ENCODE measurements at regions not wholly inside any gene's neighbourhood (a gene's known extent, or its start where the extent isn't known, plus 50 kb on each side); places are given as distances from the start of the nearest gene placed in this dataset.
A peak's percentile ranks its signal among the peaks of the same experiment; 100 is the strongest.

DNA sequence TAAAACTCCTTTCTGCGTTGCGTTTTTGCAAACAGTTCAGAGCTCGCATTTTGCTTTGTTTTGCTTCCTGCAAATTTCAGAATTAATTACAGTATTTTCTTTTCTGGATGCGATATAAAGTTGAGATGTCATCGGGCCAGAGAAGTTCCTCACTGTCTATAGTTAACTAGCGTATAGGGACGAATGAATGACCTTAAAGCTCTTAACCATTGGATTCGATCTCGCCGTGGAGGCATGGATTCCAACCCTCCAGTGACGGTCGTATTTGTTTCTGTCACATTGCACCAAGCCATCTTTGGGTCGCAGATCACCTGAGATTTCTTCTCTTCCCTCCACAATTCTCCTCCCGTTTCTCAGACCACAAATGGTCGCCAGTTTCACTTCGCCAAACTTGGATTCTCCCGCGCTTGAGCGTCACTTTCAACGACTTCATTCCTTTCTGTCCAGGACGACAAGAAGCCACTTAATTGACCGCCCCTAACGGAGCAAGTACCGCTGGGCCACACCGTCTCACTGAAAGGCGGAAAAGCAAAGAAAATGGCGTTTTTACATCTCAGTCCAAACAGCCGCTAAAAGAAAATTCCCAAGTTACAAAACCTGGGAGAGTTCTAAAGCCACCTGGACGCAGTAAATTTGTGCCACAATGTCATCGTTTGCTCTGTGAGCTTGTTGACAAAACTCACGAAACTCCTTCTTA lies 85.3 kb upstream of the ZNF184 start:
- Histone ChIP-seq H3K27me3 (ENCODE audit: insufficient read depth, low read length) (peaks cover 30% of the 10 kb centered on the region), H3K79me2 (ENCODE audit: insufficient read depth, low read length) (no peaks in the 10 kb centered on the region), H2AFZ (ENCODE audit: low read length) (peak overlapping the region; percentile 70), H3K4me2 (ENCODE audit: insufficient read depth, low read length) (peak overlapping the region; percentile 89), H3K36me3 (ENCODE audit: insufficient read depth, low read length) (no peaks in the 10 kb centered on the region), H3K4me1 (ENCODE audit: insufficient read depth, low read length) (peaks cover 8% of the 10 kb centered on the region), H4K20me1 (ENCODE audit: insufficient read depth, low read length) (no peaks in the 10 kb centered on the region), H3K9me3 (ENCODE audit: low read depth, low read length) (no peaks in the 10 kb centered on the region), H3K4me3 (ENCODE audit: insufficient read depth, low read length) (peak overlapping the region; percentile 68), H3K27ac (ENCODE audit: low read depth, low read length) (no peak overlapping the region)
- TF ChIP-seq, protein P1, sequence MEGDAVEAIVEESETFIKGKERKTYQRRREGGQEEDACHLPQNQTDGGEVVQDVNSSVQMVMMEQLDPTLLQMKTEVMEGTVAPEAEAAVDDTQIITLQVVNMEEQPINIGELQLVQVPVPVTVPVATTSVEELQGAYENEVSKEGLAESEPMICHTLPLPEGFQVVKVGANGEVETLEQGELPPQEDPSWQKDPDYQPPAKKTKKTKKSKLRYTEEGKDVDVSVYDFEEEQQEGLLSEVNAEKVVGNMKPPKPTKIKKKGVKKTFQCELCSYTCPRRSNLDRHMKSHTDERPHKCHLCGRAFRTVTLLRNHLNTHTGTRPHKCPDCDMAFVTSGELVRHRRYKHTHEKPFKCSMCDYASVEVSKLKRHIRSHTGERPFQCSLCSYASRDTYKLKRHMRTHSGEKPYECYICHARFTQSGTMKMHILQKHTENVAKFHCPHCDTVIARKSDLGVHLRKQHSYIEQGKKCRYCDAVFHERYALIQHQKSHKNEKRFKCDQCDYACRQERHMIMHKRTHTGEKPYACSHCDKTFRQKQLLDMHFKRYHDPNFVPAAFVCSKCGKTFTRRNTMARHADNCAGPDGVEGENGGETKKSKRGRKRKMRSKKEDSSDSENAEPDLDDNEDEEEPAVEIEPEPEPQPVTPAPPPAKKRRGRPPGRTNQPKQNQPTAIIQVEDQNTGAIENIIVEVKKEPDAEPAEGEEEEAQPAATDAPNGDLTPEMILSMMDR (IDR thresholded peaks at IDR 0.05; ENCODE audit: extremely low read depth, low read depth, low read length), result no peak
- DNase-seq (ENCODE audit: insufficient read length, low spot score, missing footprints), result no peak

- Histone ChIP-seq H3K27me3 (ENCODE audit: insufficient read depth, low read length) (peaks cover 30% of the 10 kb centered on the region), H3K4me3 (ENCODE audit: insufficient read depth, low read length) (no peak overlapping the region)
- TF ChIP-seq, protein P1 (IDR thresholded peaks at IDR 0.05; ENCODE audit: extremely low read depth, low read depth, low read length), result no peak
These were observed 83.5 kb upstream of the ZNF184 start for GRCh38 chr6:27556406-27556805.

DNA sequence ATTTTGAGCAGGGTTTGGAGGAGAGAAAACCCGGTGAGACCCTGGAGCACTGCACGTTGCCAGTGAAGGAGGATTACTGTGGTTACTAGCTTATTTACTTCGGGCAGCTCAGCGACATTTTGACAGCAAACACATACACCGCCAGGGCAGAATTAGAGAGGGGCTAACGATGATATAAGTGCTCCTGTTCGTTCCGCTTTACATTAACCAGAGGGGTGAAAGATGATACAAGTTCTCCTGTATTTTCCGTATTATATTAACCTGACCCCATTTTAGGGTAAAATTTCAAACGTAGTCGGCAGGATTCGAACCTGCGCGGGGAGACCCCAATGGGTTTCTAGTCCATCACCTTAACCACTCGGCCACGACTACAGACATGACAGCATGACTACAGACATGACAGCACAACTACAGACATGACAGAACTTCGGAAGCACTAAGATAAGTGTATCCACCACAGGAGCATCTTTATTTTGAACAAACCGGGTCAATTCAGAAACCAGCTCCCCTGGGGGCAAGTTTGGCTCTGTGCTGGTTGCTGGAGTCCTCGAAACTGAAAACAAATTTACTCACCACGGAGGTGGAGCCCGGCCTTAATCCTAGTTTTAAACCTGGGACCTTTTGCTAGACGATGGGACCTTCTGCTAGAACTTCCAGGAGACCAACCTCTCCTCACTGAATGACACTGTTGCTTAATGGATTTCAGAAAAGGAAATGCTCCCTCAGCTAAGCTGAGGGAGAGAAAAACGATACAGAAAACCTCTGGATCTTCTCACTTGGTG lies 80.4 kb upstream of the ZNF184 start:
- Histone ChIP-seq H3K9me3 (ENCODE audit: low read depth, low read length) (no peaks in the 10 kb centered on the region), H3K4me2 (ENCODE audit: insufficient read depth, low read length) (peak overlapping the region; percentile 73), H3K36me3 (ENCODE audit: insufficient read depth, low read length) (no peaks in the 10 kb centered on the region), H3K27me3 (ENCODE audit: insufficient read depth, low read length) (peaks cover 21% of the 10 kb centered on the region), H3K27ac (ENCODE audit: low read depth, low read length) (no peak overlapping the region), H2AFZ (ENCODE audit: low read length) (peak overlapping the region; percentile 43), H4K20me1 (ENCODE audit: insufficient read depth, low read length) (no peaks in the 10 kb centered on the region), H3K4me3 (ENCODE audit: insufficient read depth, low read length) (peak overlapping the region; percentile 52), H3K79me2 (ENCODE audit: insufficient read depth, low read length) (no peaks in the 10 kb centered on the region), H3K4me1 (ENCODE audit: insufficient read depth, low read length) (peaks cover 9% of the 10 kb centered on the region)
- TF ChIP-seq, protein P1 (IDR thresholded peaks at IDR 0.05; ENCODE audit: extremely low read depth, low read depth, low read length), result no peak
- DNase-seq (ENCODE audit: insufficient read length, low spot score, missing footprints), result peak; percentile 74

More at GRCh38 chr6:27556406-27556805, 83.5 kb upstream of the ZNF184 start:
- H3K79me2 ChIP-seq (ENCODE audit: insufficient read depth, low read length), result no peaks in the 10 kb centered on the region
- no peak overlapping the region for H3K4me2 ChIP-seq (ENCODE audit: insufficient read depth, low read length)
- peaks cover 8% of the 10 kb centered on the region for H3K4me1 ChIP-seq (ENCODE audit: insufficient read depth, low read length)
- no peaks in the 10 kb centered on the region for H3K9me3 ChIP-seq (ENCODE audit: low read depth, low read length)
- H2AFZ ChIP-seq (ENCODE audit: low read length), result no peak overlapping the region
- H3K36me3 ChIP-seq (ENCODE audit: insufficient read depth, low read length), result no peaks in the 10 kb centered on the region
- no peak overlapping the region for H3K27ac ChIP-seq (ENCODE audit: low read depth, low read length)
- H4K20me1 ChIP-seq (ENCODE audit: insufficient read depth, low read length), result no peaks in the 10 kb centered on the region
- no peak for DNase-seq (ENCODE audit: insufficient read length, low spot score, missing footprints)

GRCh38 chr6:27551607-27552006 lies 78.7 kb upstream of the ZNF184 start:
- Histone ChIP-seq H3K4me3 (ENCODE audit: insufficient read depth, low read length) (no peak overlapping the region), H2AFZ (ENCODE audit: low read length) (no peak overlapping the region), H4K20me1 (ENCODE audit: insufficient read depth, low read length) (no peaks in the 10 kb centered on the region)

More at GRCh38 chr6:27551607-27552006, 78.7 kb upstream of the ZNF184 start:
- no peaks in the 10 kb centered on the region for H3K9me3 ChIP-seq (ENCODE audit: low read depth, low read length)
- peaks cover 7% of the 10 kb centered on the region for H3K27me3 ChIP-seq (ENCODE audit: insufficient read depth, low read length)
- no peak overlapping the region for H3K4me2 ChIP-seq (ENCODE audit: insufficient read depth, low read length)
- peaks cover 8% of the 10 kb centered on the region for H3K4me1 ChIP-seq (ENCODE audit: insufficient read depth, low read length)
- H3K27ac ChIP-seq (ENCODE audit: low read depth, low read length), result no peak overlapping the region
- TF ChIP-seq, protein P1 (IDR thresholded peaks at IDR 0.05; ENCODE audit: extremely low read depth, low read depth, low read length), result no peak
- no peaks in the 10 kb centered on the region for H3K36me3 ChIP-seq (ENCODE audit: insufficient read depth, low read length)
- H3K79me2 ChIP-seq (ENCODE audit: insufficient read depth, low read length), result no peaks in the 10 kb centered on the region
- DNase-seq (ENCODE audit: insufficient read length, low spot score, missing footprints), result no peak

Measured in osteoblast (primary cell).